ENCODE measurements at regions not wholly inside any gene's neighbourhood (a gene's known extent, or its start where the extent isn't known, plus 50 kb on each side); places are given as distances from the start of the nearest gene placed in this dataset.

GRCh38 chr2:163463411-163463810 lies 272.4 kb downstream of the FIGN start:
- TF ChIP-seq GATA3 (IDR thresholded peaks at IDR 0.05; ENCODE audit: low read depth, low read length) (no peak), GATA2 (IDR thresholded peaks at IDR 0.05; ENCODE audit: low read depth, low read length) (no peak)

Measured in SH-SY5Y (cell line).